Mucosa of descending colon (tissue), 3 donors: ENCODE measurements at regions not wholly inside any gene's neighbourhood (a gene's known extent, or its start where the extent isn't known, plus 50 kb on each side); places are given as distances from the start of the nearest gene placed in this dataset.
A peak's percentile ranks its signal among the peaks of the same experiment; 100 is the strongest.

Source experiments
- ATAC-seq: fragments of 200-7000 bp; cut with Tn5 transposase; one replicate; pipeline ENCODE4 v1.9.1; 2020; ENCODE audit warnings: mild to moderate bottlenecking, moderate library complexity
- DNase-seq, 3 donors: peaks; one replicate each; pipeline ENCODE4 v3.0.0-alpha.2; 2020
- H3K36me3 ChIP-seq: fragments of 200-600 bp; one replicate; pipeline ENCODE4 v1.8.0; 2021; ENCODE audit warnings: low read depth, mild to moderate bottlenecking
- H3K4me1 ChIP-seq: fragments of 200-600 bp; one replicate; pipeline ENCODE4 v1.8.0; 2021; ENCODE audit warnings: low read depth, mild to moderate bottlenecking
- H3K4me3 ChIP-seq: fragments of 200-600 bp; one replicate; pipeline ENCODE4 v1.8.0; 2021; ENCODE audit warnings: mild to moderate bottlenecking
- H3K9me3 ChIP-seq: fragments of 200-600 bp; one replicate; pipeline ENCODE4 v1.8.0; 2021; ENCODE audit warnings: mild to moderate bottlenecking
- intact Hi-C, 2 donors: fragments of 100-400 bp; cut with DNase I in 1 of 2; cut with micrococcal nuclease in 1 of 2; formaldehyde crosslinking; loops; one replicate each; pipeline versions ENCODE4 v1.11.0 to v1.11.1; 2022; cut with DNase I, micrococcal nuclease
- TF ChIP-seq, protein P1 (sequence below): fragments of 200-600 bp; IDR thresholded peaks from one replicate; pipeline ENCODE4 v1.8.0; 2022; ENCODE audit warnings: antibody characterized with exemption, mild to moderate bottlenecking
- donor health status: DM: no; HTN: no; CAD: no; lungs with moderate emphysema.
- donor health status: DM: no; HTN: no; CAD: no.
- donor health status: DM: no; HTN: yes; CAD: no.

DNA sequence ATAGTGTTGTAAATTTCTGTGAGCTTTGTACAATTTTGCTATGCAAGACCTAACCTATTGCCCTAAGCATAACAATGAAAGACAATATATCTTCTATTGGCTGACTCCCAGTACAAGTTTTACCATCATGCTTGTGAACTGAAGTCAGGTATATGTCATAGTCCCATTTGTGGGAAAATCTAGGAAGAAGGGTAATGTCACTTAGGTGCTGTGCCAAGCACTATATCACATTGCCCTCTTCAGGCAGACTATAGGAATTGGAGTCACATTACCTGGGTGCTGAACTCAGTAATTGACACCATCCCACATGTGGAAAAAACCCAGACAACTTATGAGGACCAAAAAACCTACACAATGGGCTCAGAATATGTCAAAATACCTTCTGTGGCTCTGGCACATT, 907.4 kb upstream of the AMELY start:
- TF ChIP-seq, protein P1, sequence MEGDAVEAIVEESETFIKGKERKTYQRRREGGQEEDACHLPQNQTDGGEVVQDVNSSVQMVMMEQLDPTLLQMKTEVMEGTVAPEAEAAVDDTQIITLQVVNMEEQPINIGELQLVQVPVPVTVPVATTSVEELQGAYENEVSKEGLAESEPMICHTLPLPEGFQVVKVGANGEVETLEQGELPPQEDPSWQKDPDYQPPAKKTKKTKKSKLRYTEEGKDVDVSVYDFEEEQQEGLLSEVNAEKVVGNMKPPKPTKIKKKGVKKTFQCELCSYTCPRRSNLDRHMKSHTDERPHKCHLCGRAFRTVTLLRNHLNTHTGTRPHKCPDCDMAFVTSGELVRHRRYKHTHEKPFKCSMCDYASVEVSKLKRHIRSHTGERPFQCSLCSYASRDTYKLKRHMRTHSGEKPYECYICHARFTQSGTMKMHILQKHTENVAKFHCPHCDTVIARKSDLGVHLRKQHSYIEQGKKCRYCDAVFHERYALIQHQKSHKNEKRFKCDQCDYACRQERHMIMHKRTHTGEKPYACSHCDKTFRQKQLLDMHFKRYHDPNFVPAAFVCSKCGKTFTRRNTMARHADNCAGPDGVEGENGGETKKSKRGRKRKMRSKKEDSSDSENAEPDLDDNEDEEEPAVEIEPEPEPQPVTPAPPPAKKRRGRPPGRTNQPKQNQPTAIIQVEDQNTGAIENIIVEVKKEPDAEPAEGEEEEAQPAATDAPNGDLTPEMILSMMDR: no peak
- Histone ChIP-seq H3K9me3 (no peaks in the 10 kb centered on the region), H3K36me3 (no peaks in the 10 kb centered on the region), H3K4me3 (no peak overlapping the region), H3K4me1 (no peaks in the 10 kb centered on the region)
- ATAC-seq: no peak
- intact Hi-C loops: no loop called here
- DNase-seq: peak in 1 of 3 donors; percentile 4

DNA sequence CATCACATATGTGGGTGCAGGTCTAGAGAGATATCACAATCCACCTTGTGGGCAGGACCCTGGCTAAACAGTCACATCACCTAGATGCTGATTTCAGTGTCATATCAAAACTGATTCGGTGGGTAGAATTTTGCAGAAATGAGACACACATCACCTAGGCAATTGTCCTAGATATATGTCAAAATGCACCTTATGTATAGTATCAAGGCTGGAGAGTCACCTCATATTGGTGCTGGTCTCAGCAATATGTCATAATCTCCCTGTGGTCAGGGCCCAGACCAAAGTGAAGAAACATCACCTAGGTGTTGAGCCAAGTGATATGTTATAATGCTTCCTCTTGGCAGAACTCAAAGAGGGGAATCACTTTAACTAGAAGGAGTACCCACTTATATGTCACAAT, 905.0 kb upstream of the AMELY start:
- no peaks in the 10 kb centered on the region for H3K36me3 ChIP-seq
- DNase-seq: no peak
- H3K4me3 ChIP-seq: no peak overlapping the region
- intact Hi-C loops: no loop called here
- TF ChIP-seq, protein P1: no peak
- no peak for ATAC-seq
- H3K9me3 ChIP-seq: no peaks in the 10 kb centered on the region
- no peaks in the 10 kb centered on the region for H3K4me1 ChIP-seq

DNA sequence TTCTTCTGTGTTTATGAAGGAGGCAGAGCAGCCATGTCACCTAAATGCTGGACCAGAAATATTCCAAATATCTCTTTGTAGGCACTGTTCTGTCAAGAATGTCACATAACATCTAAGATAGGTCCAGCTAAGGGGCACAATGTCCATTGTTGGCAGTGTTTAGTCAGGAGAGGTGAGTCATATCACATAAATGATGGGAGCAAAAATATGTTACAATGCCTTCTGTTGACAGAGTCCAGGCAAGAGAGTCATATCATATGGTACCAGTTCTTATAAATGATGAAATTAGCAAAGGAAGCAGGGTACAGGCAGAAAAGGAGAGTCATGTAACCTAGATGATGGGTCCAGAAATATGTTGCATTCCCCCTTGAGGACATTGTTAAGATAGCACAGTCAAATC, 904.4 kb upstream of the AMELY start:
- H3K4me1 ChIP-seq: no peaks in the 10 kb centered on the region
- H3K9me3 ChIP-seq: no peaks in the 10 kb centered on the region
- DNase-seq: no peak
- ATAC-seq: no peak
- intact Hi-C loops: no loop called here
- H3K36me3 ChIP-seq: no peaks in the 10 kb centered on the region
- TF ChIP-seq, protein P1: no peak
- H3K4me3 ChIP-seq: no peak overlapping the region

DNA sequence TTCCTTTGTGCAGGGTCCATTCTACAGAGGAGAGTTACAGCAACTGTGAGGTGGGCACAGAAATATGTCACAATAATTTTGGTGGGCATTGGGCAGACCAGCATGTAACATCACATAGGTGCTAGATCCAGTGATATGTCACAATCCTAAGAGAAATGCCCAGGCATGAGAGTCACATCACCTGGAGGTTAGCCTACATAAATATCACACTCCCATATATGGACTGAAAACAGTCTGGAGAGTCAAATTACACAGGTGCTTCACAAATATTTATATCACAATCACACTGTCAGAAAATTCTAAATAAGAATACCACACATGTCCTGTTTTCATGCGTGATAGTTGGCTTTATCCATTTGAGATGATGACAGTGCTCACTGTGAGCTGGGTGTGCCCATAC, 903.7 kb upstream of the AMELY start:
- TF ChIP-seq, protein P1: no peak
- Histone ChIP-seq H3K9me3 (no peaks in the 10 kb centered on the region), H3K4me1 (no peaks in the 10 kb centered on the region), H3K4me3 (no peak overlapping the region), H3K36me3 (no peaks in the 10 kb centered on the region)
- DNase-seq (no peak), ATAC-seq (no peak)
- intact Hi-C loops: no loop called here

DNA sequence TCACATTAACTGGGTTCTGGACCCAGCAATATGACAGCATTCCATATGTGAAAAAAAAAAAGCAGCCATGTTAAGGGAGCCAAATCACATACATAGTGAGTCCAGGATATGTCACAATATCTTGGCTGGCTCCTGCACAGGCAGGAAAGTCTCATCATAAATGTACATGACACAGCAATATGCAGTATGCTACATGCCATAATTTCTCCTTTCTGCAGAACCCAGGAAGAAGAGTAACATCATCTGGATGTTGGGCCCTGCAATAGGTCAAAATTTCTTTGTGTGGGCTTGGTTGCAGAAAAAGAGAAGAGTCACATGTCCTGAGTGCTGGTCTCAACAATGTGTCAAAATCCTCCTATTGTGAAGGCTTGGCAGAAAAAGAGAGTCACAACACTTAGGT, 902.8 kb upstream of the AMELY start:
- Histone ChIP-seq H3K4me3 (no peak overlapping the region), H3K36me3 (no peaks in the 10 kb centered on the region), H3K4me1 (no peaks in the 10 kb centered on the region), H3K9me3 (no peaks in the 10 kb centered on the region)
- DNase-seq: no peak
- intact Hi-C loops: no loop called here
- no peak for ATAC-seq
- TF ChIP-seq, protein P1: no peak

DNA sequence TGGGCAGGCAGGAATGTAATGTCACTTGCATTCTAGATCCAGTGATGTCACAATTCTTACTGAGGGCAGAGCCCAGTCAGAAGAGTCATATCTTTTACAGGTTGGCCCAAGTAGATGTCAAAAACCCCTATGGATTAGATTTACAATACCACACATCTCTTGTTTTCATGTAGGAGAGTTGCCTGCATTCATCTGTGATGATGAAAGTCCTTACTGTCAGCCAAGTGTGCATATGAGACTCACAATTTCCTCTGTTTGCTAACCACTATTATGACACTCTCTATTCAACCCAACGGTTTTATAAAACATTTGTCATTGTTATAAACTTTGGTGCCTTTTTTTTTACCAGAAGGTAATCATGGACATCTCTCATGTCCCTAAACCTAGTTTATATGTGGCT, 898.8 kb upstream of the AMELY start:
- Histone ChIP-seq H3K4me3 (no peak overlapping the region), H3K36me3 (no peaks in the 10 kb centered on the region), H3K4me1 (no peaks in the 10 kb centered on the region), H3K9me3 (no peaks in the 10 kb centered on the region)
- intact Hi-C loops: no loop called here
- ATAC-seq: no peak
- TF ChIP-seq, protein P1: no peak
- DNase-seq: no peak
